ENCODE measurements at regions not wholly inside any gene's neighbourhood (a gene's known extent, or its start where the extent isn't known, plus 50 kb on each side); places are given as distances from the start of the nearest gene placed in this dataset.
"Not testable (repeated sequence)": the region's sequence is repeated elsewhere in the genome, so short reads cannot be mapped to it uniquely, and the experiment has no call there.

- TF ChIP-seq MYC (IDR thresholded peaks at IDR 0.05; ENCODE audit: low read depth, low read length); CTCF (IDR thresholded peaks at IDR 0.05; ENCODE audit: low read depth, low read length); POLR2A (IDR thresholded peaks at IDR 0.05; ENCODE audit: extremely low read depth, insufficient read length); MAX (IDR thresholded peaks at IDR 0.05; ENCODE audit: low read depth, low read length): not testable (repeated sequence)
Measured at GRCh38 chr5:42259914-42260313, 163.3 kb upstream of the GHR start.

All from NB4 (cell line).